Muscle of leg (tissue), 3 donors: ENCODE measurements at regions not wholly inside any gene's neighbourhood (a gene's known extent, or its start where the extent isn't known, plus 50 kb on each side); places are given as distances from the start of the nearest gene placed in this dataset.

ENCODE experiments used
- DNase-seq: peaks from one replicate; pipeline ENCODE4 v3.0.0; 2013
- H3K27ac ChIP-seq: one replicate; pipeline ENCODE4 v1.5.1; 2013; ENCODE audit warnings: mild to moderate bottlenecking, low read length, control low read depth
- H3K27me3 ChIP-seq: one replicate; pipeline ENCODE4 v1.6.1; 2013; ENCODE audit warnings: low read length; ENCODE audit not compliant: control insufficient read depth, insufficient read depth
- H3K36me3 ChIP-seq: one replicate; pipeline ENCODE4 v1.6.1; 2013; ENCODE audit warnings: low read length; ENCODE audit not compliant: control insufficient read depth, insufficient read depth
- H3K4me1 ChIP-seq: one replicate; pipeline ENCODE4 v1.6.1; 2013; ENCODE audit warnings: low read length; ENCODE audit not compliant: control insufficient read depth, insufficient read depth
- H3K4me3 ChIP-seq: one replicate; pipeline ENCODE4 v1.5.1; 2013; ENCODE audit warnings: low read length, control low read depth
- H3K9me3 ChIP-seq: replicated peaks from 2 replicates; pipeline ENCODE4 v1.6.1; 2013; ENCODE audit warnings: low read depth, low read length; ENCODE audit not compliant: control insufficient read depth
- WGBS: methylation state at CpG from one replicate; pipeline ENCODE4 v1.1.5; 2013; ENCODE audit warnings: missing lambda C conversion rate; ENCODE audit not compliant: insufficient coverage; 5-methylcytosine and 5-hydroxymethylcytosine counted together

GRCh38 chr5:65068410-65068809 lies 299.7 kb downstream of the CWC27 start:
- no peak overlapping the region for H3K4me3 ChIP-seq
- DNase-seq: no peak
- H3K27me3 ChIP-seq: no peaks in the 10 kb centered on the region
- H3K4me1 ChIP-seq: peaks cover 4% of the 10 kb centered on the region
- H3K9me3 ChIP-seq: no peaks in the 10 kb centered on the region
- WGBS: 80% methylated on average over 1 of the region's 2 CpGs
- no peak overlapping the region for H3K27ac ChIP-seq
- H3K36me3 ChIP-seq: no peaks in the 10 kb centered on the region

GRCh38 chr5:65070026-65070425 lies 301.3 kb downstream of the CWC27 start:
- no peaks in the 10 kb centered on the region for H3K27me3 ChIP-seq
- H3K27ac ChIP-seq: no peak overlapping the region
- no CpG with 5 or more reads among the region's 1 CpG for WGBS
- no peaks in the 10 kb centered on the region for H3K36me3 ChIP-seq
- H3K4me1 ChIP-seq: peaks cover 4% of the 10 kb centered on the region
- H3K4me3 ChIP-seq: no peak overlapping the region
- no peak for DNase-seq
- H3K9me3 ChIP-seq: no peaks in the 10 kb centered on the region

- no peaks in the 10 kb centered on the region for H3K36me3 ChIP-seq
- no peaks in the 10 kb centered on the region for H3K4me1 ChIP-seq
- WGBS: 42% methylated on average over 3 of the region's 8 CpGs
- no peaks in the 10 kb centered on the region for H3K9me3 ChIP-seq
- no peak overlapping the region for H3K4me3 ChIP-seq
- no peak for DNase-seq
- no peak overlapping the region for H3K27ac ChIP-seq
- H3K27me3 ChIP-seq: no peaks in the 10 kb centered on the region
These were observed 304.1 kb downstream of the CWC27 start for GRCh38 chr5:65072850-65073249.

GRCh38 chr5:65073250-65073661 lies 304.5 kb downstream of the CWC27 start:
- DNase-seq: no peak
- Histone ChIP-seq H3K4me1 (no peaks in the 10 kb centered on the region), H3K27me3 (no peaks in the 10 kb centered on the region), H3K36me3 (no peaks in the 10 kb centered on the region), H3K4me3 (no peak overlapping the region), H3K9me3 (no peaks in the 10 kb centered on the region), H3K27ac (no peak overlapping the region)
- WGBS: no CpG with 5 or more reads among the region's 8 CpGs

GRCh38 chr5:65075623-65076250 lies 307.0 kb downstream of the CWC27 start:
- no peak for DNase-seq
- 75% methylated on average over 1 of the region's 2 CpGs for WGBS
- no peaks in the 10 kb centered on the region for H3K9me3 ChIP-seq
- no peak overlapping the region for H3K4me3 ChIP-seq
- H3K36me3 ChIP-seq: no peaks in the 10 kb centered on the region
- H3K27me3 ChIP-seq: no peaks in the 10 kb centered on the region
- no peak overlapping the region for H3K27ac ChIP-seq
- H3K4me1 ChIP-seq: no peaks in the 10 kb centered on the region

GRCh38 chr5:65076251-65076869 lies 307.6 kb downstream of the CWC27 start:
- Histone ChIP-seq H3K4me3 (no peak overlapping the region), H3K27me3 (no peaks in the 10 kb centered on the region), H3K4me1 (no peaks in the 10 kb centered on the region), H3K36me3 (no peaks in the 10 kb centered on the region), H3K9me3 (no peaks in the 10 kb centered on the region), H3K27ac (no peak overlapping the region)
- DNase-seq: peak; percentile 54
- WGBS: 0% methylated on average over 1 of the region's 5 CpGs

- Histone ChIP-seq H3K9me3 (no peaks in the 10 kb centered on the region), H3K27me3 (no peaks in the 10 kb centered on the region), H3K4me1 (no peaks in the 10 kb centered on the region), H3K27ac (no peak overlapping the region), H3K4me3 (no peak overlapping the region), H3K36me3 (no peaks in the 10 kb centered on the region)
- DNase-seq: no peak
- WGBS: 38% methylated on average over 1 of the region's 4 CpGs
These were observed 308.9 kb downstream of the CWC27 start for GRCh38 chr5:65077653-65078052.

GRCh38 chr5:65078331-65078730 lies 309.6 kb downstream of the CWC27 start:
- no peak overlapping the region for H3K4me3 ChIP-seq
- no peaks in the 10 kb centered on the region for H3K9me3 ChIP-seq
- H3K27ac ChIP-seq: no peak overlapping the region
- DNase-seq: no peak
- no peaks in the 10 kb centered on the region for H3K27me3 ChIP-seq
- no CpG with 5 or more reads among the region's 4 CpGs for WGBS
- H3K36me3 ChIP-seq: no peaks in the 10 kb centered on the region
- H3K4me1 ChIP-seq: no peaks in the 10 kb centered on the region

- no peaks in the 10 kb centered on the region for H3K9me3 ChIP-seq
- no peaks in the 10 kb centered on the region for H3K36me3 ChIP-seq
- DNase-seq: no peak
- H3K4me1 ChIP-seq: no peaks in the 10 kb centered on the region
- H3K27me3 ChIP-seq: no peaks in the 10 kb centered on the region
- no peak overlapping the region for H3K4me3 ChIP-seq
- no peak overlapping the region for H3K27ac ChIP-seq
These were observed 312.3 kb downstream of the CWC27 start for GRCh38 chr5:65081071-65081470.

GRCh38 chr5:65084795-65085515 lies 316.2 kb downstream of the CWC27 start:
- no peaks in the 10 kb centered on the region for H3K4me1 ChIP-seq
- H3K9me3 ChIP-seq: no peaks in the 10 kb centered on the region
- H3K27ac ChIP-seq: no peak overlapping the region
- DNase-seq: no peak
- 71% methylated on average over 3 of the region's 3 CpGs for WGBS
- no peaks in the 10 kb centered on the region for H3K27me3 ChIP-seq
- no peaks in the 10 kb centered on the region for H3K36me3 ChIP-seq
- H3K4me3 ChIP-seq: no peak overlapping the region
